ENCODE measurements at regions not wholly inside any gene's neighbourhood (a gene's known extent, or its start where the extent isn't known, plus 50 kb on each side); places are given as distances from the start of the nearest gene placed in this dataset.

DNA sequence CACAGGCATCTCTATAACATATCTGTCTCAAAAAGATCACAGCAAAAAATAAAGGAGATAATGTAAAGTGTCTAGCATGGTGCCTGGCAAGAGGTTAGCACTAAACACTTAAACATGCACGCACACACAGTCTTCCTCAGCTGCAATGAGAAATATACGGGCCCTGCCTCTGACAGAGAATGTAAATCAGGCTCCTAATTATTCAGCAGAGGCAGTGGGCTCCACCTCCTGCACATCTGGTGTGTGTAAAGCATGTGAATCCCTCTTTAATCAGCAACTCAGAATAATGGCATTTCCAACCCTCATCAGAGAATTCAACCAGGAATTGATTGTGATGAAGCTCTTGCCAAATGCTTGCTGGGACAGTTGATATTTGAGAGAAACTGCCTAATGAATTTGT lies 85.6 kb upstream of the KCNA3 start:
- TF ChIP-seq ZFP30 (CRISPR knock-in tag; IDR thresholded peaks at IDR 0.05) (no peak), PATZ1 (CRISPR knock-in tag; IDR thresholded peaks at IDR 0.05; ENCODE audit: borderline replicate concordance) (no peak), TOX (CRISPR knock-in tag; IDR thresholded peaks at IDR 0.05; ENCODE audit: borderline replicate concordance) (no peak), ARNTL (CRISPR knock-in tag; IDR thresholded peaks at IDR 0.05; ENCODE audit: borderline replicate concordance, low read depth) (no peak), GLIS3 (CRISPR knock-in tag; IDR thresholded peaks at IDR 0.05) (no peak), PPARA (CRISPR knock-in tag; IDR thresholded peaks at IDR 0.05; ENCODE audit: borderline replicate concordance) (no peak), TCF4 (CRISPR knock-in tag; IDR thresholded peaks at IDR 0.05; ENCODE audit: borderline replicate concordance) (no peak)

Data from SK-N-SH treated with all-trans-retinoic acid at 6 μM for 48 hours (cell line).